MM.1S (cell line): ENCODE measurements at regions not wholly inside any gene's neighbourhood (a gene's known extent, or its start where the extent isn't known, plus 50 kb on each side); places are given as distances from the start of the nearest gene placed in this dataset.

Source experiments
- CTCF ChIP-seq: fragments of 300-600 bp; sonication (generic); IDR thresholded peaks from 2 replicates; pipeline ENCODE4 v1.5.1; 2016; ENCODE audit warnings: antibody characterized with exemption, low read length, mixed read lengths
- EZH2 ChIP-seq: fragments of 300-600 bp; sonication (generic); optimal IDR thresholded peaks from 2 replicates; pipeline ENCODE3; 2017; ENCODE audit warnings: low read depth, mild to moderate bottlenecking, antibody characterized with exemption, low read length, mixed read lengths
- EZH2phosphoT487 ChIP-seq: fragments of 300-600 bp; sonication (generic); IDR thresholded peaks from 2 replicates; pipeline ENCODE4 v1.6.1; 2018; ENCODE audit warnings: antibody characterized with exemption, low read length

GRCh38 chr1:68319907-68320306 is 87.6 kb upstream of the WLS start:
- TF ChIP-seq CTCF (no peak), EZH2 (no peak), EZH2phosphoT487 (no peak)
